Keratinocyte (primary cell): ENCODE measurements at regions not wholly inside any gene's neighbourhood (a gene's known extent, or its start where the extent isn't known, plus 50 kb on each side); places are given as distances from the start of the nearest gene placed in this dataset.

Source experiments
- DNase-seq: peaks from one replicate; pipeline ENCODE4 v3.0.0-alpha.2; 2011; ENCODE audit warnings: low read depth, missing footprints, low spot score
- FAIRE-seq: peaks from 2 replicates; lab custom pipeline; 2011; peaks lifted over from hg19 to GRCh38; lab: Jason Lieb, UNC
- H2AFZ ChIP-seq: 2 replicates; pipeline ENCODE4 v1.6.0; 2012; ENCODE audit warnings: low read length, control low read depth, inconsistent platforms; ENCODE audit not compliant: control insufficient read depth
- H3K27ac ChIP-seq: 2 replicates; pipeline ENCODE4 v1.5.1; 2011; ENCODE audit warnings: low read length; ENCODE audit not compliant: control insufficient read depth, insufficient read depth
- H3K27me3 ChIP-seq: 3 replicates; pipeline ENCODE4 v1.6.0; 2011; ENCODE audit warnings: low read length; ENCODE audit not compliant: control insufficient read depth, insufficient read depth; ENCODE audit errors: extremely low read depth
- H3K36me3 ChIP-seq, 2 experiments: 2 replicates in 1 of 2; 3 replicates in 1 of 2; pipeline ENCODE4 v1.5.1; 2011; ENCODE audit warnings: low read length in 2 of 2, mild to moderate bottlenecking in 1 of 2; ENCODE audit not compliant: control insufficient read depth in 2 of 2, insufficient read depth in 2 of 2; ENCODE audit errors: extremely low read depth in 1 of 2
- H3K4me1 ChIP-seq: 3 replicates; pipeline ENCODE4 v1.5.1; 2011; ENCODE audit warnings: low read length; ENCODE audit not compliant: control insufficient read depth, insufficient read depth; ENCODE audit errors: extremely low read depth
- H3K4me2 ChIP-seq: 3 replicates; pipeline ENCODE4 v1.6.0; 2011; ENCODE audit warnings: low read depth, low read length; ENCODE audit not compliant: control insufficient read depth, insufficient read depth; ENCODE audit errors: extremely low read depth
- H3K4me3 ChIP-seq, 3 experiments: fragments of 200-600 bp in 1 of 3; sonication (generic) in 1 of 3; 2 replicates in 2 of 3; 3 replicates in 1 of 3; pipeline ENCODE4 v1.5.1; 2011 to 2016; ENCODE audit warnings: low read length in 3 of 3, mild to moderate bottlenecking in 3 of 3, control low read depth in 2 of 3, inconsistent platforms in 1 of 3, low read depth in 1 of 3, mixed read lengths in 1 of 3, mixed run types in 1 of 3, moderate library complexity in 1 of 3; ENCODE audit not compliant: control insufficient read depth in 2 of 3, insufficient read depth in 2 of 3; ENCODE audit errors: extremely low read depth in 1 of 3
- H3K79me2 ChIP-seq: 2 replicates; pipeline ENCODE4 v1.6.0; 2012; ENCODE audit warnings: low read length; ENCODE audit not compliant: control insufficient read depth, insufficient read depth
- H3K9ac ChIP-seq: 3 replicates; pipeline ENCODE4 v1.6.0; 2011; ENCODE audit warnings: low read length; ENCODE audit not compliant: control insufficient read depth, insufficient read depth; ENCODE audit errors: extremely low read depth
- H3K9me1 ChIP-seq: 3 replicates; pipeline ENCODE4 v1.6.0; 2011; ENCODE audit warnings: low read length; ENCODE audit not compliant: control insufficient read depth, insufficient read depth; ENCODE audit errors: extremely low read depth
- H3K9me3 ChIP-seq: 2 replicates; pipeline ENCODE4 v1.5.1; 2012; ENCODE audit warnings: low read depth, low read length; ENCODE audit not compliant: control insufficient read depth
- H4K20me1 ChIP-seq: 3 replicates; pipeline ENCODE4 v1.6.0; 2011; ENCODE audit warnings: low read length; ENCODE audit not compliant: control insufficient read depth, insufficient read depth; ENCODE audit errors: extremely low read depth
- CTCF ChIP-seq, 3 experiments: IDR thresholded peaks in 1 of 3; conservative IDR thresholded peaks in 1 of 3; optimal IDR thresholded peaks in 1 of 3; 2 replicates in 2 of 3; 3 replicates in 1 of 3; pipeline versions ENCODE3 to v1.5.1; 2011; ENCODE audit warnings: low read length in 3 of 3, mild to moderate bottlenecking in 3 of 3, moderate library complexity in 2 of 3, control low read depth in 1 of 3, inconsistent platforms in 1 of 3; ENCODE audit not compliant: insufficient read depth in 2 of 3; ENCODE audit errors: extremely low read depth in 1 of 3
- EZH2 ChIP-seq: IDR thresholded peaks from one replicate; pipeline ENCODE4 v1.6.1; 2012; ENCODE audit warnings: inconsistent platforms, mild to moderate bottlenecking, low read length, moderate library complexity
- dilution Hi-C: fragments of 300-500 bp; cut with MboI; formaldehyde crosslinking; loops from one replicate; pipeline ENCODE4 v1.7.0; 2020; ENCODE audit warnings: low sequenced_read_pairs; ENCODE audit not compliant: extremely low pct_ligation_motif_present

GRCh38 chr2:196284144-196284844 lies 112.9 kb upstream of the STK17B start:
- no peak for TF ChIP-seq EZH2
- TF ChIP-seq CTCF (optimal IDR thresholded peaks at IDR 0.05 in 1 of 3, IDR thresholded peaks at IDR 0.05 in 1 of 3, conservative IDR thresholded peaks at IDR 0.05 in 1 of 3; ENCODE audit: extremely low read depth in 1 of 3, insufficient read depth in 2 of 3, low read length in 3 of 3), result no peak
- Histone ChIP-seq H3K27ac (no peak overlapping the region), H3K4me2 (no peak overlapping the region), H3K9me3 (no peaks in the 10 kb centered on the region), H4K20me1 (no peaks in the 10 kb centered on the region), H3K27me3 (no peaks in the 10 kb centered on the region), H3K4me1 (no peaks in the 10 kb centered on the region), H3K9me1 (no peaks in the 10 kb centered on the region), H3K36me3 (no peaks in the 10 kb centered on the region), H3K79me2 (no peaks in the 10 kb centered on the region), H3K4me3 (no peak overlapping the region), H3K9ac (no peak overlapping the region), H2AFZ (no peak overlapping the region)
- DNase-seq (no peak), FAIRE-seq (no peak)
- dilution Hi-C loops, result no loop called here

- H4K20me1 ChIP-seq, result no peaks in the 10 kb centered on the region
- no peak for FAIRE-seq
- no peaks in the 10 kb centered on the region for H3K79me2 ChIP-seq
- DNase-seq, result no peak
- TF ChIP-seq EZH2 (no peak), CTCF (optimal IDR thresholded peaks at IDR 0.05 in 1 of 3, IDR thresholded peaks at IDR 0.05 in 1 of 3, conservative IDR thresholded peaks at IDR 0.05 in 1 of 3; ENCODE audit: extremely low read depth in 1 of 3, insufficient read depth in 2 of 3, low read length in 3 of 3) (no peak)
- no peak overlapping the region for H3K4me3 ChIP-seq
- no peak overlapping the region for H3K4me2 ChIP-seq
- no peaks in the 10 kb centered on the region for H3K9me3 ChIP-seq
- dilution Hi-C loops, result no loop called here
- no peak overlapping the region for H3K27ac ChIP-seq
- H2AFZ ChIP-seq, result no peak overlapping the region
- no peaks in the 10 kb centered on the region for H3K27me3 ChIP-seq
- no peak overlapping the region for H3K9ac ChIP-seq
- no peaks in the 10 kb centered on the region for H3K36me3 ChIP-seq
- no peaks in the 10 kb centered on the region for H3K4me1 ChIP-seq
- no peaks in the 10 kb centered on the region for H3K9me1 ChIP-seq
Observed at GRCh38 chr2:196284866-196285557, 113.6 kb upstream of the STK17B start.
